GM21423 (cell line): ENCODE measurements at regions not wholly inside any gene's neighbourhood (a gene's known extent, or its start where the extent isn't known, plus 50 kb on each side); places are given as distances from the start of the nearest gene placed in this dataset.

Experiments used
- ATAC-seq: cut with Tn5 transposase; IDR thresholded peaks from one replicate; pipeline ENCODE4 v1.9.1; 2021; ENCODE audit warnings: mild to moderate bottlenecking, moderate library complexity; ENCODE audit not compliant: unreplicated experiment

GRCh38 chr13:79678100-79678499 is 197.1 kb downstream of the NDFIP2 start:
- ATAC-seq, result no peak

DNA sequence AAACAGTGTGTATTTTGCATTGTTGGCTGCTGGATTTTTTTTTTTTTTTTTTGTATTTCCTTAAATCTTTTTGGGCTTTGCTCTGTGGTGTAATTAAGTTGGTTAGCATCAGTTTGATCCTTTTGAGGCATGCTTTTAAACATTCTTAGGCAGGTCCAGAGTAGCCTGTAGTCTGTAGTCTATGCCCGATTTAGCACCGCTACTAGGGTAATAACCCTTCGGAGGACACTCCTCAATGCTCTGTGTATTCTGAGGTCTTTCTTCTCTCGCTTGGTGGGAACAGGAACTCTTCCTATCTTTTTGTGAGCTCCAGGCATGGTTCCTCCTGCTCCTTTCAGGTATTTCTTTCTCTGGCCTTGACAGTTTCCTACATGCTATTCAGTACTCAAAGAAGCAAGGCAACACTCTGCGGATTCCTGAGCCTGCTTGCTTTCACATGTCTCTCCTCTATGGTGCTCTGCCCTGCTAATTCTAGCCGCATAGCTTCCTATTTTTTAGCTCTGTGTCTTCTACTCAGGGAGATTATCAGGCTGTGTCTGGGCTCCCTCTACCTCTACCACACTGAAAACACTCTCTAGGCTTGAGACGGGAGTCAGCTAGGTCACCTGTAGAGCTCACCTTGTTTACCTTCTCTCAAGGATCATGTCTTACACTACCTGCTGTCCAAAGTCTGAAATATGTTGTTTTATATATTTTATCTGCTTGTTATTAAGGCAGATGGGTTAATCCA is 195.1 kb downstream of the NDFIP2 start:
- ATAC-seq, result no peak

GRCh38 chr13:79674765-79675515 is 194.0 kb downstream of the NDFIP2 start:
- no peak for ATAC-seq

DNA sequence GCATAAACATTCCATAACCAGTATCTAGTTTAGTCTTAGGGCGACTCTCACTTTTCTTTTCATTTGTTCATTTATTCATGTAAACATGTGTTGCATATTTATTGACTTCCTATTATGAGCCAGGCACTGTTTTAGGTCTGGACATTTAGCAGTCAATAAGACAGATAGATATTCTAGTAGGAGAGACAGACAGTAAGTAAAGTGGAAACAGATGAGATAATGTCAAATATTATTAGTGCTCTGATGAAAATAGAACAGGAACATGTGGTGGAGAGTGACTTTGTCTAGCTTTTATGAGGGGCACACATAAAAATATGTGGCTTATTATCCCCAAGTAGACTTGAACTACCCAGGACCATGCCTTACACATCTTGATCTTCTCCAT is 193.0 kb downstream of the NDFIP2 start:
- no peak for ATAC-seq

- no peak for ATAC-seq
Observed at GRCh38 chr13:79673310-79673992, 192.5 kb downstream of the NDFIP2 start.

GRCh38 chr13:79671420-79671819 is 190.5 kb downstream of the NDFIP2 start:
- ATAC-seq, result no peak

- no peak for ATAC-seq
Observed at GRCh38 chr13:79668201-79668752, 187.3 kb downstream of the NDFIP2 start.

- ATAC-seq, result no peak
Observed at GRCh38 chr13:79667771-79668170, 186.8 kb downstream of the NDFIP2 start.

GRCh38 chr13:79663977-79664636 is 183.2 kb downstream of the NDFIP2 start:
- no peak for ATAC-seq

DNA sequence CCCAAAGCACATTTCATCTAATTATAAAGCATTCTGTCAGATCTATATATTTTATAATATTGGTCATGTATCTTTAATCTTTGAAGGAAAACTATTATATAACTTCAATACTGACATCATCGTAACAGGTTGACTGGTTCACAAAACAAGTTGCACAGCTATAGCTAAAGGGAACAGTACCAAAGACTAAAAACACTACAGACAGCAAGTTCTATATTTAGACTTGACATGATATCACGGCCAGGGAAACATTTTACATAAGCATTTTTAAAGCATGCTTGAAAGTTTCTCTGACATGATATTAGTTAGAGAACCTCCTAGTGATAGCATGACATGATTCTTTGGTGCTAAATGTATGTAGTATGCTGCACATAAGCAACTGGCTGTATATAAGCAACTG is 182.5 kb downstream of the NDFIP2 start:
- ATAC-seq, result no peak

- no peak for ATAC-seq
Observed at GRCh38 chr13:79662882-79663281, 181.9 kb downstream of the NDFIP2 start.

GRCh38 chr13:79660361-79660760 is 179.4 kb downstream of the NDFIP2 start:
- ATAC-seq, result no peak

GRCh38 chr13:79659121-79659521 is 178.2 kb downstream of the NDFIP2 start:
- ATAC-seq, result no peak

GRCh38 chr13:79658333-79658975 is 177.5 kb downstream of the NDFIP2 start:
- no peak for ATAC-seq

GRCh38 chr13:79655509-79655908 is 174.6 kb downstream of the NDFIP2 start:
- no peak for ATAC-seq

GRCh38 chr13:79654520-79654919 is 173.6 kb downstream of the NDFIP2 start:
- ATAC-seq, result no peak

DNA sequence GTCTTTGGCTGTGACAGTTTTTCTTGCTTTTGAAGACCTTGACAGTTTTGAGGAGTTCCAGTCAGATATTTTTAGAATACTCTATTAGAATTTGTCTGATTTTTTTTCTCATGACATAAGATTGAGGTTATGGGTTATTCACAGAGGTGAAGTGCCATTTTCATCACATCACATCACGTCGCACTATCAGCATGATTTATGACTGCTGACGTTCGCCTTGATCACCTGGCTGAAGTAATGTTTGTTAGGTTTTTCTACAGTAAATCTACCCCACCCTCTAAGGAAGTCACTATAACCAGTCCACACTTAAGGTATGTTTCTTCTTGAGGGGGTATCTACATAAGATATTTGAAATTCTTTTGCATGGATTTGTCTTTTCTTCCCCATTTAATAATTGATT is 169.7 kb downstream of the NDFIP2 start:
- ATAC-seq, result no peak

GRCh38 chr13:79648191-79648590 is 167.2 kb downstream of the NDFIP2 start:
- no peak for ATAC-seq

GRCh38 chr13:79647533-79647932 is 166.6 kb downstream of the NDFIP2 start:
- no peak for ATAC-seq

DNA sequence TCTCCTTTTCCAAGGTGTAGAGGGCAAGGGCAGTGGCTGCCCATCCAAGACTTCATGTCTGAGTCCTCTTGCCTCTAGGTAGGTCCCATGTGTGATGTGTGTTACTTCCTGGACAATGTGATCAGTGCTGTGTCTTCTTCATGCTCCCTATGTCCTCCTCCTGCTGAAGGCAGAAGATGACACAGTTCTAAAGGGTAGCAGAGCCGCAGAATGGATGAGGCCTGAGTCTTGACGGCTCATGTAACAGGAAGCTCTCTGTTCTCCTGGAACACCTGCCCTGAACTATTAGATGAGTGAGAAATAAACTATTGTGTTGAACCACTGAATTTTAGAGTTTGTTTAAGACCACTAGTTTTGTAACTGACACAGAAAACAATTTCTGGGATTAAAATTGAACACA is 165.9 kb downstream of the NDFIP2 start:
- no peak for ATAC-seq

DNA sequence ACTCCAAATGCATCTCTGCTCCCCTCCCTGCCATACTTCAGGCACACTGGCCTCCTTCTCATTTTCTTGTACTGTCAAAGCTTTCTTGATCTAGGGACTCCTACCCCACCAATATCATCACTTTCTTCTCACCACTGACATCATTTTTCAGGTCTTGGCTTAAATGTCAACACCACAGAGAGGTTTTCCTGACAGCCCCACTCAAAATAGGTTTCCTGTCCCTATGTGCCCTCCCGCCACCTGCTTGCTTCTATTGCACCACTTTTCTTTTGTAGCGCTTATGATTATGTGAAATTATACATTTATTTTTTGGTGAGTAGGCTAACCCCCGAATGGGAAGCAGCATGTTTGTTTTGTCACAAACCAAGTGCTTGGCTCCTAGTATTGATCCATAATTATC is 164.6 kb downstream of the NDFIP2 start:
- no peak for ATAC-seq
